Suppressor macrophage (primary cell): ENCODE measurements at regions not wholly inside any gene's neighbourhood (a gene's known extent, or its start where the extent isn't known, plus 50 kb on each side); places are given as distances from the start of the nearest gene placed in this dataset.
"Not testable (repeated sequence)": the region's sequence is repeated elsewhere in the genome, so short reads cannot be mapped to it uniquely, and the experiment has no call there.

Experiments used
- DNase-seq, 4 experiments: peaks; one replicate each; pipeline ENCODE4 v3.0.0-alpha.2; 2020 to 2022

- DNase-seq, result no peak
Measured at GRCh38 chr5:103780794-103781193, 218.2 kb upstream of the NUDT12 start.

DNA sequence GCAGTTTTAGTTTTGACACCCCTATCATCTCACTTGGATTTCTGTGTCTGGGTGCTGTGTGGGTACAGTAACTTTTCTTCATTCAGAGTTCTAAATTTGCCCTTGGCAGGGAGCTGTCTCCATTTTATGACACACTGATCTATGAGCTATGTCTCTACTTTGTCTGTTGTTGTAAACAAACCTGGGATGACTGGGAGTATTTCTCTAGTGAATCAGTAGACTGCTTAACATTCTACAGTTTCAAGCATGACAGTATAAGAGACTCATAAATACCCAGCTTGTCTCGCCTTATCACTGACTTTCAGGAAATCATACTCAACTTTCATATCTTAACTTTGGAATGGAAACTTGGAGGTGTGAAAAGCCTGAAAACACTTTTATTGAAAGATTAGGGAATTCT, 212.1 kb upstream of the NUDT12 start:
- no peak for DNase-seq

DNA sequence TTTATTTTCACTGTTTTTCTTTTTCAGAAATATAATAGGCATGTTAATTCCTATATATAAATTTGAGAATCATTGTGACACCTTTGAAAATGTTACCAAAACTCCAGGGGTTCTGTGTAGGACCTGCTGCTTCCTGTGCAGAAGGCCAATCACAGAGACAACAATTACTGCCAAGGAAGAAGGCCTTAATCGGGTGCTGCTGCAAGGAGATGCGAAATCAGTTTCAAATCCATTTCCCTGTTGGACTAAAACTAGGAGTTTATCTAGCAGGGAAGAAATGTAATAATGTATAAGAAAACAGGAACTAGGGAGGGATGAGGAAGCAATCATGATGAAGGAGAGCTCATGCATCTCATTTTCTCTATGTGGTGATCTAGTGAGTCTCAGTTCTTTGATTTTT, 209.7 kb upstream of the NUDT12 start:
- DNase-seq, result no peak

DNA sequence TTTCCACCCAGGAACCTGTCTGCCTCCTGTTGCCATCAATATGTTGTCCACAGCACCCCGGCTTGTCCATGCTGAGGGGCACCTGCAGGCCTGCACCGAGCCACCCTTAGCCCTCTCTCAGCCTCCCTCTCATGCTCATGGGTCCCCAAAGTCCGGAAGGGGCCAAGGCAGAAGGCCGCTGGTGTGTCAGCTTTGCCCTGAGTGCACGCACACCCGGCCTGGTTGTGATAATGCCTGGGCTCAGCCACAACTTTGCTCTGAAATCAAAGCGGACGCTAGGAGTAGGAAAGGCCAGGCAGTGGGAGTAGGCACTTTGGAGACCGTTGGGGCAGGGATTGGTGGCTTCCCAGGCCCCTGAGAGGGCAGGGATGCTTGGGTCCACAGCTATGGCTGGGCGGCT, 201.8 kb upstream of the NUDT12 start:
- no peak for DNase-seq

- no peak for DNase-seq
Measured at GRCh38 chr5:103758996-103759395, 196.4 kb upstream of the NUDT12 start.

- no peak for DNase-seq
Measured at GRCh38 chr5:103755974-103756373, 193.4 kb upstream of the NUDT12 start.

DNA sequence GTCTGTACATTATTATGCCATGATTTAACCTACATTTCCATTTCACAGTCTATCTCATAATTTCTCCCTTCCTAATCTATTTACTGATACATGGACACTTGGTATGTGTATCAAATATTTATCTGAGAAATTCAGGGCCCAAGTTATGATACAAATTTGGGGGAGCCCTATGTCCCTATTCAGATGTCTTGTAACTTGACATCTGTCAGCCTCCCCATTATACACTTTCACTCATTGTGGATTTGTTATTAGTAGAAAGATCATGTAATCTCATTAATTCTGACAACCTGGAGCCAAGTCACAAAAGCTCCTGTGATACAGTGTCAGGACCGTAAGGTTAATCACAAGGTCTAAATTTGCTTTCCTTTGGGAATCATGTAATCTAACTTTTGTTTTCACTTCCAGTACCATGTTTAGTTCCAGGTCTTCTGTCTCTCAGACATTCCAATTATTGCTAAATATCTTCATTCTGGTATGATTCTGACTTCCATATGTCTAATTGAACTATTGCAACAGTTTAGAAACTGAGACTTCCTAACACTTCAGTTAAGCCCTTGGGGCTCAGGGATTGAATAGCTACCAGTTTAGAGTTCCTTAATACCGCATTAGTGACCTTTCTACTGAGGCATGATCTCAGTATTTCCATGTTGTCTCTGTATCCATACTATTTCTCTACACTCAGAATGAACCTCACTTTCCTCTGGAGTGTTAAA, 182.9 kb upstream of the NUDT12 start:
- no peak for DNase-seq

GRCh38 chr5:103744159-103744558, 181.6 kb upstream of the NUDT12 start:
- no peak for DNase-seq

- no peak for DNase-seq
Measured at GRCh38 chr5:103743421-103743820, 180.8 kb upstream of the NUDT12 start.

DNA sequence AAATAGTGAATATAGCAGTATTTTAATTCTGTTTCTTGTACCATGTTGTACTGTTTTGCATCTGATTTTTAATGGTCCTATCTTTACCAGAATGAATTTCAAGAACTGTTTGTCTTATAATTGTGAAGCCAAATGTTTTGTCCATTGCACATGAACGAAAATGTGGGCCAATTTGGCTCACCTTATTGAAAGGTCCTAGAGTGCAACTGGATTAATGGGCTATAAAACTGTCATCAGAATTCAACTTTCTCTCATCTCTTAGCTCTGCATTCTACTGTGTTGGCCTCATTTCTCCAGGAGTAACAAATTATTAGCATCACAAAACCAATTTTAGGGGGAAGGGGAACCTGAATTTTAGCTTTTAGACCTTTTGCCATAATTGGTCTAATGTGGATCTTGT, 179.4 kb upstream of the NUDT12 start:
- DNase-seq, result no peak

DNA sequence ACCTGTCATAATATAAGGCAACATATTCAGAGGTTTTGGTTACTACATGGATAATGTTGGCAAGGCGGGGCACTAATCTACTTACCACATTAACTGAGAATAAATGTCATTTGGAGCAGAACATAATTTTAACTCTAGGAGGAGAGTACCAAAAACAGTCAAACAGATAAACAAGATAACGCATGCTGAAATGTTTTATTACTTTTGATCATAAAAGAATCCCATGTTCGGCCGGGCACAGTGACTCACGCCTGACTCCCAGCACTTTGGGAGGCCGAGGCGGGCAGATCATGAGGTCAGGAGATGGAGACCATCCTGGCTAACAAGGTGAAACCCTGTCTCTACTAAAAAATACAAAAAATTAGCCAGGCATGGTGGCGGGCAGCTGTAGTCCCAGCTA, 173.8 kb upstream of the NUDT12 start:
- not testable (repeated sequence) for DNase-seq

- no peak for DNase-seq
Measured at GRCh38 chr5:103724271-103724670, 161.7 kb upstream of the NUDT12 start.

GRCh38 chr5:103721183-103721582, 158.6 kb upstream of the NUDT12 start:
- no peak for DNase-seq

DNA sequence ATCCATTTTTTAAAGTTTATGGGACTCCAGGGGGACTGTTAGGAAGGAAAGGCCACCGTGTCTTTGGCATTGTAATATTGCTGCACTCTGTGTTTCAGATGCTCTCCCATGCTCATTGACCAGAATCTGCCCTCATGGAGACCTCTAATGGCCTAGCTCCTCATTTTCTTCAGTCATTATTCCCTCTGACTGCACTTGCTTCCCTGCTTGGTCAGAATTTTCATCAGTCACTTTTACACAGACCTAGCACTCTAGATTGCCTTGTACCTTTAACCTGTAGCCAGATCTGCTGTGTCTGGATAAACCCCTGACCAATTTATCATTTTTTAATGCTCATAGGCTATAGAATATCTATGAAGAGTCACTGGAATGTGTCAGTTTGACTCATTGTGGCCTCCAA, 155.5 kb upstream of the NUDT12 start:
- DNase-seq, result no peak

DNA sequence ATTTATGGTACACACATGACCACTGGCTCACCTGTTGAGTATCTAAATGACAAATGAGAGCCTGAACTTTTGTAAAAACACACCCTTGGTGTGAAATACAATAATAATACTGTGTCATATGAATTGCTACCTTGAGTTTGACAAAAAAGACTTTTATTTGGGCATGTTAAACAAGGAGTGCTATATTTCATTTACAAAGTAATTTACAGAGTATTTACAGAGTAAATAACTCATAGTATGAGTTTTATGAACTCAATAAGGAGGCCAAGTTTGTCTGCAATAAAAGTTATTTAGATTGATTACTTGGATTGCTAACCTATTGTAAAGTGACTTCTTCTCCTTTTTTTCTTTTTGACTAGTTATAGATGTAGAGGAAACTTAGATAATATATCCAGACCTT, 146.0 kb upstream of the NUDT12 start:
- no peak for DNase-seq

- no peak for DNase-seq
Measured at GRCh38 chr5:103706939-103707682, 144.5 kb upstream of the NUDT12 start.

GRCh38 chr5:103703617-103704016, 141.0 kb upstream of the NUDT12 start:
- DNase-seq, result no peak

- DNase-seq, result no peak
Measured at GRCh38 chr5:103693517-103693916, 130.9 kb upstream of the NUDT12 start.

DNA sequence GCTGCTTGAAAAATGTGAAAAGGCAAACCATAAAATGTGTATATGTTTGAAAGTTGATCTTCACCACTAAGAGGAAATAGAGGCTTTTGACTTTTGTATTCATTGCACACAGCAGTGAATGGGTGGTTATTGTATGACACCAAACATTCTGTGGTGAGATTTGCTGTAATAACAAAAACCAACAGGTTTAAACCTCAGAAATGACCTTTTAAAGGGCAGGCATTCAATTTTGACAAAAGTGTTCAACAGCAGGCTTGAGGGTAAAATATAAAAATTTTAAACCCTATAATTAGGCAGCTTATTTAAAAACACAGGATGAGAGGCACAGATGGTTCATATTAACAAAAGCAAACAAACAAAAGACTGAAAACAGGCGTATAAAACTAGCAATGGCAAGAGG, 128.1 kb upstream of the NUDT12 start:
- no peak for DNase-seq

DNA sequence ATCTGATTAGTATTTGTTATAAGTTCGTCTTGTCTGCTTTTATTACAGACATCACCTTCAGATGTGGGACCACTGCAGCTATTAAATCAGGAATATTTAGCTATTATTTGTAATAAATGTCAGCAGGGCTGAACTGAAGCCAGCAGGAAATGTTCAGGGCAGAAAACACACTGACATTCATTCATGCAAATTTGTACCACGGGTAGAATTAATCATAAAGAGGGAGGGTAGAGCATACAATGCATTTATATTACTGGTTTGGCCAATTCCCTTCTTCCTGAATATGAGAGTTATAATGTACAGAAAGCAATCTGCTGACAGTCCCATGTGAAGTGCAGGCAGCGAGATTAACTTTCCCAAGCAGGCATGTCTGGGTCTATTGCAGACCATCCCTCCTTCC, 117.3 kb upstream of the NUDT12 start:
- DNase-seq, result no peak

DNA sequence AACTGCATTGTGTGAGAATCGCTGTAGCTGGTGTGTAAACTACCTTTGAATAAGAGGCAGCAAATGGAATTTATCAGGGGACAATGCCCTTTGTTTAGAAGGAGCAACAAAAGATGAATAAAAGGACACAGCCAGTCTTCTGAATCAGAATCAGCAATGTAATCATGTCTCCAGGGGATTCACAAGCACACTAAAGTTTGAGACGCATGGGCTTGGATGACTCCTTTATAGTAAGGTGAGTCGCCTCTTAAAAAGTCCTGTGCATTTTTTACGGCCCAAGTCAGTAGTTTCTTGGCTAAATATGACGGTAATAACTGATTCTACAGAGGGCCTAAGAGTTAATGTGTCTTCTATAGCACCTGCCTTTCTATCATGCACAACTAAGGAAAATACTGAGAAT, 113.6 kb upstream of the NUDT12 start:
- not testable (repeated sequence) for DNase-seq

DNA sequence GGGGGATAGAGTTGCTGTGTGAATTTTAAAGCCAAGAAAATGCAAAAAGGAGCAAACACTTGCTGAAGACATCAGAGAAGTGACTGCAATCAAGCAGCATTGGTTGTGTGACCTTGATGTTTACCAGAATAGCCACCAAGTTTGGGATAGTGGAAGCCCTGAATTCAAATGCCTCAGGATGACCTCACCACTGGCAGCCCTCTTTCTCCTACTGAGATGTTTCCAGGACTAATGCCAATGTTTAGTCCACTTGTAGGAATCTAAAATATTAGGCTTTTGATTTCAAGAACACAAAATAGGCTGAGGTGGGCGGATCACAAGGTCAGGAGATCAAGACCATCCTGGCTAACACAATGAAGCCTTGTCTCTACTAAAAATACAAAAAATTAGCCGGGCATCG, 112.2 kb upstream of the NUDT12 start:
- DNase-seq, result no peak

GRCh38 chr5:103674251-103674650, 111.7 kb upstream of the NUDT12 start:
- DNase-seq, result no peak

DNA sequence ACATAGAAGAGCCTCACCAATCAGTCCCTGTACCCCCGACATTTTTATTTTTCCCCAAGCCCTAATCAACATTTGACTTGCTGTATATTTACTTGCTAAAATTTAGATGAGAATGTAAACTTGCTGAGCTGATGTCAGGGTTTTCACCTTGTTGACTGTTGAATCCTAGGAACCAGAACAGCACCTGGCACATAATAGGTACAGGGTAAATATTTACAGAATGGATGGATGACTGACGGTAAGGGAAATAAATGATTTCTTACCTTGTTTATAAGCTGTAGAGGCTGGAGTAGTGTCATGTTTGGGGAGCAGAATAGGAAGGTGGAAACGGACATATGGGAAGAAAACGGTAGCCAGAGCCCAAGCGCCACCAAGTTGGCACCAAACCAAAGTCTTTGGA, 107.0 kb upstream of the NUDT12 start:
- DNase-seq, result no peak

DNA sequence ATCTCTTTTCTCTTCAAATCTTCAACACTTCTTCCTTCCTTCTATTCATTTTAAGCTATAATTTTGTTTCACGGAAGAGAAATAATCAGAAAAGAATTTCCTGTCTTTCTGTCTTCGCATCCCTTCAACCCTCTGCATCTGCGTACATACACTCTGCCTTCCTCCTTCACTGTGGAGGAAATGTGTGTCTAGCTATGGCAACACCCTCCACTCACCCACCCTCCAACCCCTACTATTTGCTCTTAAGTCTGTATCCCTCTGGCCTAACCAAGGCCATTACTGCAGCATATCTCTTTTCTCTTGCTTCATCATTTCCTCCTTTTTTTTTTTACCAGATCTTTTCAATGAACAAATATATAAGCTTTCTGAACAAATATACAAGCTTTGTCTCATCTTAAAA, 105.7 kb upstream of the NUDT12 start:
- DNase-seq, result no peak
